Endodermal cell (in vitro differentiated cells): ENCODE measurements at regions not wholly inside any gene's neighbourhood (a gene's known extent, or its start where the extent isn't known, plus 50 kb on each side); places are given as distances from the start of the nearest gene placed in this dataset.

Source experiments
- DNase-seq: peaks from one replicate; pipeline ENCODE4 v3.0.0-alpha.2; 2017
- H3K27ac ChIP-seq: 2 replicates; pipeline ENCODE4 v1.5.1; 2013; ENCODE audit warnings: mild to moderate bottlenecking, low read depth, low read length, moderate library complexity
- H3K27me3 ChIP-seq: 2 replicates; pipeline ENCODE4 v1.6.1; 2013; ENCODE audit warnings: mild to moderate bottlenecking, low read length, moderate library complexity; ENCODE audit not compliant: insufficient read depth, control insufficient read depth, poor library complexity, severe bottlenecking
- H3K36me3 ChIP-seq: 2 replicates; pipeline ENCODE4 v1.7.0; 2013; ENCODE audit warnings: mild to moderate bottlenecking, low read length, moderate library complexity; ENCODE audit not compliant: control insufficient read depth, insufficient read depth
- H3K4me1 ChIP-seq: one replicate; pipeline ENCODE4 v1.7.0; 2013; ENCODE audit warnings: low read length; ENCODE audit not compliant: control insufficient read depth, insufficient read depth
- H3K4me3 ChIP-seq: 2 replicates; pipeline ENCODE4 v1.5.1; 2013; ENCODE audit warnings: mild to moderate bottlenecking, low read length, moderate library complexity
- H3K9ac ChIP-seq: 2 replicates; pipeline ENCODE4 v1.6.1; 2013; ENCODE audit warnings: mild to moderate bottlenecking, low read length, moderate library complexity; ENCODE audit not compliant: poor library complexity, severe bottlenecking; ENCODE audit errors: extremely low read depth
- H3K9me3 ChIP-seq: 2 replicates; pipeline ENCODE4 v1.6.1; 2013; ENCODE audit warnings: mild to moderate bottlenecking, low read length, moderate library complexity; ENCODE audit not compliant: control insufficient read depth
- H3K27ac Mint-ChIP-seq: 2 replicates; pipeline ENCODE4 v1.8.0; 2020; ENCODE audit warnings: mixed read lengths
- H3K27me3 Mint-ChIP-seq: 2 replicates; pipeline ENCODE4 v1.8.0; 2021; ENCODE audit warnings: mild to moderate bottlenecking, mixed read lengths; ENCODE audit not compliant: insufficient read depth
- H3K36me3 Mint-ChIP-seq: 2 replicates; pipeline ENCODE4 v1.8.0; 2020; ENCODE audit warnings: low read depth, mixed read lengths
- H3K4me1 Mint-ChIP-seq: 2 replicates; pipeline ENCODE4 v1.8.0; 2020; ENCODE audit warnings: mixed read lengths
- H3K4me3 Mint-ChIP-seq: 2 replicates; pipeline ENCODE4 v1.8.0; 2020; ENCODE audit warnings: mild to moderate bottlenecking, moderate library complexity, mixed read lengths
- H3K9me3 Mint-ChIP-seq: 2 replicates; pipeline ENCODE4 v1.8.0; 2020; ENCODE audit warnings: mild to moderate bottlenecking, mixed read lengths
- CTCF ChIP-seq: fragments of 200-600 bp; sonication (generic); conservative IDR thresholded peaks from 2 replicates; pipeline ENCODE4 v1.5.0; 2021; ENCODE audit warnings: antibody characterized with exemption, mild to moderate bottlenecking
- WGBS, 2 experiments: methylation state at CpG; one replicate each; pipeline versions ENCODE4 v1.1.5 to v1.1.7; 2013; ENCODE audit warnings: missing lambda C conversion rate in 2 of 2, mixed read lengths in 1 of 2; ENCODE audit not compliant: insufficient coverage in 1 of 2, insufficient read length in 1 of 2; 5-methylcytosine and 5-hydroxymethylcytosine counted together

GRCh38 chr2:71751590-71751989 lies 298.2 kb downstream of the DYSF start:
- H3K36me3 Mint-ChIP-seq: no peaks in the 10 kb centered on the region
- peaks cover 3% of the 10 kb centered on the region for H3K9me3 Mint-ChIP-seq
- Histone ChIP-seq H3K4me3 (no peak overlapping the region), H3K4me1 (no peaks in the 10 kb centered on the region), H3K9ac (no peak overlapping the region), H3K27ac (no peak overlapping the region), H3K27me3 (no peaks in the 10 kb centered on the region), H3K36me3 (no peaks in the 10 kb centered on the region), H3K9me3 (no peaks in the 10 kb centered on the region)
- TF ChIP-seq CTCF: no peak
- DNase-seq: no peak
- no peak overlapping the region for H3K4me3 Mint-ChIP-seq
- no peak overlapping the region for H3K27ac Mint-ChIP-seq
- H3K4me1 Mint-ChIP-seq: peaks cover 2% of the 10 kb centered on the region
- H3K27me3 Mint-ChIP-seq: peaks cover 3% of the 10 kb centered on the region

GRCh38 chr2:71749671-71750101 lies 296.3 kb downstream of the DYSF start:
- H3K4me1 ChIP-seq: no peaks in the 10 kb centered on the region
- no peak overlapping the region for H3K27ac ChIP-seq
- H3K4me3 ChIP-seq: no peak overlapping the region
- no peaks in the 10 kb centered on the region for H3K27me3 ChIP-seq
- peaks cover 3% of the 10 kb centered on the region for H3K27me3 Mint-ChIP-seq
- H3K9me3 Mint-ChIP-seq: peaks cover 3% of the 10 kb centered on the region
- WGBS, 2 experiments: 92% methylated on average over 2 to 3 of the region's 3 CpGs
- DNase-seq: no peak
- H3K36me3 ChIP-seq: no peaks in the 10 kb centered on the region
- H3K9ac ChIP-seq: no peak overlapping the region
- H3K36me3 Mint-ChIP-seq: no peaks in the 10 kb centered on the region
- no peak overlapping the region for H3K27ac Mint-ChIP-seq
- no peak overlapping the region for H3K4me3 Mint-ChIP-seq
- TF ChIP-seq CTCF: no peak
- H3K4me1 Mint-ChIP-seq: peaks cover 2% of the 10 kb centered on the region
- no peaks in the 10 kb centered on the region for H3K9me3 ChIP-seq

- Mint-ChIP-seq H3K27ac (no peak overlapping the region), H3K9me3 (peaks cover 3% of the 10 kb centered on the region), H3K27me3 (peaks cover 3% of the 10 kb centered on the region), H3K4me3 (no peak overlapping the region), H3K4me1 (peaks cover 2% of the 10 kb centered on the region), H3K36me3 (no peaks in the 10 kb centered on the region)
- 94% methylated on average over 3 to 5 of the region's 5 CpGs for WGBS, 2 experiments
- H3K27me3 ChIP-seq: no peaks in the 10 kb centered on the region
- TF ChIP-seq CTCF: no peak
- H3K36me3 ChIP-seq: no peaks in the 10 kb centered on the region
- H3K4me1 ChIP-seq: no peaks in the 10 kb centered on the region
- H3K9me3 ChIP-seq: no peaks in the 10 kb centered on the region
- no peak overlapping the region for H3K4me3 ChIP-seq
- DNase-seq: no peak
- H3K9ac ChIP-seq: no peak overlapping the region
- H3K27ac ChIP-seq: no peak overlapping the region
Measured at GRCh38 chr2:71748227-71748626, 294.9 kb downstream of the DYSF start.
